AG04450 (cell line): ENCODE measurements at regions not wholly inside any gene's neighbourhood (a gene's known extent, or its start where the extent isn't known, plus 50 kb on each side); places are given as distances from the start of the nearest gene placed in this dataset.

ENCODE experiments used
- CTCF ChIA-PET: fragments of 300-600, 350-600 bp; formaldehyde crosslinking; extraction: SDS; loops from one replicate; lab custom pipeline; 2022; ENCODE audit warnings: antibody characterized with exemption, inconsistent platforms; lab: Charles Lee
- POLR2A ChIA-PET: fragments of 350-600 bp; formaldehyde crosslinking; extraction: SDS; loops from one replicate; lab custom pipeline; 2021; ENCODE audit warnings: antibody characterized with exemption, inconsistent platforms; lab: Yijun Ruan, JAX
- DNase-seq: peaks from one replicate; pipeline ENCODE4 v3.0.0-alpha.2; 2011; ENCODE audit warnings: low read depth, low spot score
- H3K27ac ChIP-seq: one replicate; pipeline ENCODE4 v1.5.1; 2012; ENCODE audit warnings: low read depth, low read length, control low read depth
- H3K27me3 ChIP-seq: one replicate; pipeline ENCODE4 v1.6.0; 2012; ENCODE audit warnings: low read length; ENCODE audit not compliant: control insufficient read depth, insufficient read depth
- H3K4me3 ChIP-seq: 2 replicates; pipeline ENCODE4 v1.5.1; 2011; ENCODE audit warnings: mild to moderate bottlenecking, low read depth, low read length, control low read depth
- H3K9me3 ChIP-seq: 2 replicates; pipeline ENCODE4 v1.5.1; 2012; ENCODE audit warnings: low read length; ENCODE audit not compliant: control insufficient read depth, insufficient read depth
- TF ChIP-seq, protein P1 (sequence below): IDR thresholded peaks from 2 replicates; pipeline ENCODE4 v1.5.1; 2011; ENCODE audit warnings: low read depth, low read length, control low read depth, inconsistent platforms

DNA sequence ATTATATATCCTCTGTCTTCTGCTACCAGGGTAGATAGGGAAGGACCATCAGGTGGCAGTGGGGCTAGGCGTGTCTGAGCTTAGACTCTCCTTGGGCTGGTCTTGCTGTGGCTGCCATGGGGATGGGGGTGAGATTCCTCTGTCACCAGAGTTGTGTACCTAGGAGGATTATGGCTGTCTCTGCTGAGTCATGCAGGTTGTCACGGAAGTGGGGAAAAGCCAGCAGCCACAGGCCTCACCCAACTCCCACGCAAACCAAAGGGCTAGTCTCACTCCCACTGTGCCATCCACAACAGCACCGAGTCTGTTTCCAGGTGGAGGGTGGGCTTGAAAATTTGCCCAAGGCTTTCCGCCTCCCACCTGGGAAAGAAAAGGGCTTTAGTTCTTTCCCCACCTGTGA lies 476.1 kb downstream of the CYLC2 start:
- Histone ChIP-seq H3K9me3 (peaks cover 15% of the 10 kb centered on the region), H3K27me3 (no peaks in the 10 kb centered on the region), H3K4me3 (no peak overlapping the region), H3K27ac (no peak overlapping the region)
- no peak for DNase-seq
- TF ChIP-seq, protein P1, sequence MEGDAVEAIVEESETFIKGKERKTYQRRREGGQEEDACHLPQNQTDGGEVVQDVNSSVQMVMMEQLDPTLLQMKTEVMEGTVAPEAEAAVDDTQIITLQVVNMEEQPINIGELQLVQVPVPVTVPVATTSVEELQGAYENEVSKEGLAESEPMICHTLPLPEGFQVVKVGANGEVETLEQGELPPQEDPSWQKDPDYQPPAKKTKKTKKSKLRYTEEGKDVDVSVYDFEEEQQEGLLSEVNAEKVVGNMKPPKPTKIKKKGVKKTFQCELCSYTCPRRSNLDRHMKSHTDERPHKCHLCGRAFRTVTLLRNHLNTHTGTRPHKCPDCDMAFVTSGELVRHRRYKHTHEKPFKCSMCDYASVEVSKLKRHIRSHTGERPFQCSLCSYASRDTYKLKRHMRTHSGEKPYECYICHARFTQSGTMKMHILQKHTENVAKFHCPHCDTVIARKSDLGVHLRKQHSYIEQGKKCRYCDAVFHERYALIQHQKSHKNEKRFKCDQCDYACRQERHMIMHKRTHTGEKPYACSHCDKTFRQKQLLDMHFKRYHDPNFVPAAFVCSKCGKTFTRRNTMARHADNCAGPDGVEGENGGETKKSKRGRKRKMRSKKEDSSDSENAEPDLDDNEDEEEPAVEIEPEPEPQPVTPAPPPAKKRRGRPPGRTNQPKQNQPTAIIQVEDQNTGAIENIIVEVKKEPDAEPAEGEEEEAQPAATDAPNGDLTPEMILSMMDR = no peak
- ChIA-PET CTCF (no interaction called here), POLR2A (no interaction called here)

- Histone ChIP-seq H3K4me3 (no peak overlapping the region), H3K27ac (no peak overlapping the region), H3K9me3 (peaks cover 15% of the 10 kb centered on the region), H3K27me3 (no peaks in the 10 kb centered on the region)
- TF ChIP-seq, protein P1 = no peak
- ChIA-PET CTCF (no interaction called here), POLR2A (no interaction called here)
- no peak for DNase-seq
Measured at GRCh38 chr9:103474156-103474555, 479.0 kb downstream of the CYLC2 start.

GRCh38 chr9:103483471-103484096 lies 488.5 kb downstream of the CYLC2 start:
- CTCF ChIA-PET = no interaction called here
- Histone ChIP-seq H3K27ac (no peak overlapping the region), H3K4me3 (no peak overlapping the region), H3K9me3 (peaks cover 15% of the 10 kb centered on the region), H3K27me3 (no peaks in the 10 kb centered on the region)
- TF ChIP-seq, protein P1 = no peak
- DNase-seq = no peak
- POLR2A ChIA-PET = no interaction called here

DNA sequence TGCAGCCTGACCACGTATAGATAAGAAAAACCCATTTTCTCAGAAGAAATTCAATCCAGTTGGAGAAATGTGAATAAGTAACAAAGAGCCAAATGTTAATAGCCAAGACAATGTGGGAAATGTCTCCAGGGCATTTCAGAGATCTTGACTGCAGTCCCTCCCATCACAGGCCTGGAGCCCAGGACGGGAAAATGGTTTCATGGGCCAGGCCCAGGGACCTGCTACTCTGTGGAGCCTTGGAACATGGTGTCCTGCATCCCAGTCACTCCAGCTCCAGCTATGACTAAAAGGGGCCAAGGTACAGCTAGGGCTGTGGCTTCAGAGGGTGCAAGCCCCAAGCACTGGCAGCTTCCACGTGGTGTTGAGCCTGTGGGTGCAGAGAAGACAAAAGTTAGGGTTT lies 490.0 kb downstream of the CYLC2 start:
- CTCF ChIA-PET = no interaction called here

GRCh38 chr9:103514767-103515166 lies 519.6 kb downstream of the CYLC2 start:
- no peaks in the 10 kb centered on the region for H3K27me3 ChIP-seq
- ChIA-PET CTCF (no interaction called here), POLR2A (no interaction called here)
- DNase-seq = no peak
- H3K4me3 ChIP-seq = no peak overlapping the region
- H3K27ac ChIP-seq = no peak overlapping the region
- TF ChIP-seq, protein P1 = no peak
- peaks cover 15% of the 10 kb centered on the region for H3K9me3 ChIP-seq

More for the DNA sequence above, 490.0 kb downstream of the CYLC2 start:
- no peak for DNase-seq
- H3K27me3 ChIP-seq = no peaks in the 10 kb centered on the region
- H3K4me3 ChIP-seq = no peak overlapping the region
- POLR2A ChIA-PET = no interaction called here
- H3K9me3 ChIP-seq = peaks cover 15% of the 10 kb centered on the region
- TF ChIP-seq, protein P1 = no peak
- no peak overlapping the region for H3K27ac ChIP-seq
